ENCODE measurements at regions not wholly inside any gene's neighbourhood (a gene's known extent, or its start where the extent isn't known, plus 50 kb on each side); places are given as distances from the start of the nearest gene placed in this dataset.

DNA sequence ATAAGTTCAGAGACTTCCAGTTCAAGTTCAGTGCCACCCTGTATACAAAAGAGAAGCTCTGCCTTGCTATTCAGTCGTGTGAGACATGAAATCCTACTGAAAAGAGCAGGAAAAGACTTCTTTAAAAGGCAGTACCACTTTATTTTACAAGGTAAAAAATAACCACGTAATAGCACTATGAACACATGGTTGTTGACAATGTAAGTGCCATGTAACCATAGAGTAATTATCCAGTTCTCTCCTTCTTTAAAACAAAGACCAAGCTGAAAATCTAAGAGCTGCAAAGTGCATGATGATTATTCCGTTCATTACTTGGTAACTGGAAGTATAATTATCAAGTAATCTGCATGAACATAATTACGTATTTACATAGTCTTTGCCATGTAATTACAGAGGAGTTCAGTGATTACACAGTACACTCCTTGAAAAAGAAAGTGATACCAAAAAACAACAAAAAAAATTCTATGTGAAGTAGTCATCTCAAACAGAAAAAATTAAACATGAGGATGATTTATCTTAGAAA lies 288.7 kb downstream of the EFNB2 start:
- no peak for DNase-seq
- ChIA-PET POLR2A (no interaction called here), CTCF (no interaction called here)
- no peak overlapping the region for H3K4me3 Mint-ChIP-seq
- no peaks in the 10 kb centered on the region for H3K27me3 Mint-ChIP-seq
- H3K4me1 Mint-ChIP-seq: no peaks in the 10 kb centered on the region
- no peaks in the 10 kb centered on the region for H3K36me3 Mint-ChIP-seq (ENCODE audit: low read depth)
- no peak overlapping the region for H3K27ac Mint-ChIP-seq
- no peaks in the 10 kb centered on the region for H3K9me3 Mint-ChIP-seq

- POLR2A ChIA-PET: no interaction called here
- no peaks in the 10 kb centered on the region for H3K9me3 Mint-ChIP-seq
- CTCF ChIA-PET: no interaction called here
- H3K27ac Mint-ChIP-seq: no peak overlapping the region
- H3K36me3 Mint-ChIP-seq (ENCODE audit: low read depth): no peaks in the 10 kb centered on the region
- no peaks in the 10 kb centered on the region for H3K27me3 Mint-ChIP-seq
- H3K4me1 Mint-ChIP-seq: no peaks in the 10 kb centered on the region
- no peak for DNase-seq
- H3K4me3 Mint-ChIP-seq: no peak overlapping the region
Observed at GRCh38 chr13:106246242-106246641, 289.2 kb downstream of the EFNB2 start.

DNA sequence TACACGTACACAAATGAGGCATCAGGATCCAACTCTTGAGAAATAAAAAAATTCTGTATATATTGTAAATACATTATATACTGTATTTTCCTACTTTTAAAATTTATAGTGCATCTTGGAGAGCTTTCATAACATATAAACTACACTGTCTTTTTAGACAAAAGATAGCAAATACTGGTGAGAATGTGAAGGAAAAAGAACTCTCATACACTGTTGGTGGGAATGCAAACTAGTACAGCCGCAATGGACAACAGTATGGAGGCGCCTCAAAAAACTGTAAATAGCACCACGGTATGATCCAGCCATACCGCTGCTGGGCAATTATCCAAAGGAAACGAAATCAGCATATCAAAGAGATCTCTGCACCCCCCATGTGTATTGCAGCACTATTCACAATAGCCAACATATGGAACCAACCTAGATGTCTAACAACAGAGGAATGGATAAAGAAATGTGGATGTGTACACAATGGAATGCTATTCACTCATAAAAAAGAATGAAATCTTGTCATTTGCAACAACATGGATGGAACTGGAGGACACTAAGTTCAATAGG lies 292.4 kb downstream of the EFNB2 start:
- no peaks in the 10 kb centered on the region for H3K9me3 Mint-ChIP-seq
- H3K36me3 Mint-ChIP-seq (ENCODE audit: low read depth): no peaks in the 10 kb centered on the region
- ChIA-PET CTCF (no interaction called here), POLR2A (no interaction called here)
- no peak overlapping the region for H3K4me3 Mint-ChIP-seq
- H3K27ac Mint-ChIP-seq: no peak overlapping the region
- DNase-seq: no peak
- no peaks in the 10 kb centered on the region for H3K27me3 Mint-ChIP-seq
- no peaks in the 10 kb centered on the region for H3K4me1 Mint-ChIP-seq

GRCh38 chr13:106241974-106242953 lies 293.2 kb downstream of the EFNB2 start:
- H3K4me1 Mint-ChIP-seq: no peaks in the 10 kb centered on the region
- POLR2A ChIA-PET: no interaction called here
- H3K27ac Mint-ChIP-seq: no peak overlapping the region

DNA sequence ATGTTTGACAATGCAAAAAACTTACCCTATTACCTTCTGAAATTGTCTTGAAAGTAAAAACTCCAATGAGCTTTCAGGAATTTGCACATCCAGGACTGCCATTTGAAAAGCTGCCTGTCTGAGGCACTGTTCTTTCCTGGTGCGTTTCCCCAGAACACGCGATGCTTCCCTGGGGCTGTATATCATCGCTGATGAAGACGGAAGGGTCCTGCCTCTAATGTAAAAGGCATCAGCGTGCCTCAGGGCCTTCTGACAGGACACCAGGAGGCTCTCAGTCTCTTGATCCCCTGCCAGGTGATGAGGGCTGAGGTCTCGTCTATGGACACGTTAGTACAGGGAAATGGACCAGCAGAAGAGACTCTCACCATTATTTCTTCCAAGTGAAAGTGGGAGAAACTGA lies 296.8 kb downstream of the EFNB2 start:
- no peaks in the 10 kb centered on the region for H3K27me3 Mint-ChIP-seq
- CTCF ChIA-PET: no interaction called here
- no peak for DNase-seq
- H3K4me1 Mint-ChIP-seq: no peaks in the 10 kb centered on the region
- no peaks in the 10 kb centered on the region for H3K36me3 Mint-ChIP-seq (ENCODE audit: low read depth)
- no peak overlapping the region for H3K27ac Mint-ChIP-seq
- POLR2A ChIA-PET: no interaction called here
- no peaks in the 10 kb centered on the region for H3K9me3 Mint-ChIP-seq
- no peak overlapping the region for H3K4me3 Mint-ChIP-seq

More at GRCh38 chr13:106241974-106242953, 293.2 kb downstream of the EFNB2 start:
- Mint-ChIP-seq H3K36me3 (ENCODE audit: low read depth) (no peaks in the 10 kb centered on the region), H3K9me3 (no peaks in the 10 kb centered on the region), H3K27me3 (no peaks in the 10 kb centered on the region), H3K4me3 (no peak overlapping the region)
- DNase-seq: no peak
- CTCF ChIA-PET: no interaction called here

GRCh38 chr13:106234636-106235035 lies 300.8 kb downstream of the EFNB2 start:
- CTCF ChIA-PET: no interaction called here
- H3K27ac Mint-ChIP-seq: no peak overlapping the region

DNA sequence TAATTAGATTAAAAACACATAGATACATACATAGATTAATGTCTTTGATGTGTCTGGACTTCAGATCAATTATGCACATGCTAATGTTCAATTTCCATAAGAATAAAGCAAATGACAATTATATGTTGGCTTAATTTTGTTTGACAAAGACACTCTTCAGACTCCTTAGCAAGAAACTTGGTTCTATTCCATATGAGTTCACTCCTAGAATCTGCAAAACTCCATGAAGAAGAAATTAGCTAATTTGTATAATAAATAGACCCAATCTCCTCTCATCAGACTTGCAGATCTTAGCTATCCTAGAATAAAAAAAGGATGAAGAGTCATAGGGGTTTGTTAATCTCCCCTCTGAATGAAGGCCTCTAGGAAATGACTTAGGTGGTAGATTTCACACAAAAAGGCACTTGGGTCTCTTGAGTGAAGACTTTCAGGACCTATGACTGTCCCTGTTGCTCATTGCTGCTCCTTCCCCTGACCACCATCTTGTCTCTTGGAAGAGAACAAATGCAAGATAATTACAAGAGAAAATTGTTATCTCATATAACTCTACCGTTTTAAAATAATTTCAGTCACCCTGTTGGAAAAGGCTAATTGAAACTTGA lies 302.2 kb downstream of the EFNB2 start:
- POLR2A ChIA-PET: no interaction called here
- H3K4me3 Mint-ChIP-seq: no peak overlapping the region
- no peaks in the 10 kb centered on the region for H3K36me3 Mint-ChIP-seq (ENCODE audit: low read depth)
- H3K9me3 Mint-ChIP-seq: no peaks in the 10 kb centered on the region
- DNase-seq: no peak
- no peaks in the 10 kb centered on the region for H3K4me1 Mint-ChIP-seq
- H3K27me3 Mint-ChIP-seq: no peaks in the 10 kb centered on the region
- CTCF ChIA-PET: no interaction called here
- no peak overlapping the region for H3K27ac Mint-ChIP-seq

More at GRCh38 chr13:106234636-106235035, 300.8 kb downstream of the EFNB2 start:
- Mint-ChIP-seq H3K36me3 (ENCODE audit: low read depth) (no peaks in the 10 kb centered on the region), H3K27me3 (no peaks in the 10 kb centered on the region), H3K4me3 (no peak overlapping the region), H3K9me3 (no peaks in the 10 kb centered on the region), H3K4me1 (no peaks in the 10 kb centered on the region)
- DNase-seq: no peak
- POLR2A ChIA-PET: no interaction called here

DNA sequence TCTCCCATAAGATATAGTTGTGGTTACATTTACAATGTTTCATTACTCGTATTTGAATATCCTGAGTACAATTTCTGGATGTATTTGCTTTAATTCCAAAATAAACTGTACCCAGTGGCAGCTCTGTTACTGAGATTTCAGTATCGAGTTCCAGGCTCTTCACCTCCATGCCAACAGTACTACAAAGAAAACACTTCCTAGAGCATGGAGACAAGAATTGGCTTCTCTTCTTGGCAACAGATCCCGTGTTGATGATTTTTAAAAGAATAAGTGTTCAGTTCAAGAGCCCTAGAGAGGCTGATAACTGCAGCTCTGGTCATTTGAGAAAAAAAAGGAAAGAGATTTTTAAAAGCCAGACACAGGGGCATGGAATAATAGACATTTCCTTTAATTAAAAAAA lies 302.8 kb downstream of the EFNB2 start:
- CTCF ChIA-PET: no interaction called here
- Mint-ChIP-seq H3K36me3 (ENCODE audit: low read depth) (no peaks in the 10 kb centered on the region), H3K4me3 (no peak overlapping the region), H3K27me3 (no peaks in the 10 kb centered on the region), H3K27ac (no peak overlapping the region), H3K4me1 (no peaks in the 10 kb centered on the region), H3K9me3 (no peaks in the 10 kb centered on the region)
- POLR2A ChIA-PET: no interaction called here
- DNase-seq: no peak

DNA sequence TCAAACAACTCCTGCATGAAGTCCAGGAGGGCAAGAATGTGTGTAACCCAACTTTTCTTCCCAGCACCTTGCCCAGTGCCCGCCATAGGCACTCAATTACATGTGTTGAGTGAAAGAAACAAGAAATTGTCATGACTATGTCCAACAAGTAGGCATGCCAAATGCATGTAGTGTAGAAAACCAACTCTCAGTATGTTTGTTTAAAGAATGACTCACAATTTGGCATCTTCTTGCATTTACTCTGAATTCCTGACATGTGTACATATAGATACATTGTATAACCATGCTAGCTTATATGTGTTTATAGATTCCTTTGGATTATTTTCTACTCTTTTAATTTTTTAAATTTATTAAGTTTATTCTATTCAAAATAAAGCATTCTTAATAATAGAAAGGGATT lies 305.0 kb downstream of the EFNB2 start:
- no peak for DNase-seq
- Mint-ChIP-seq H3K9me3 (no peaks in the 10 kb centered on the region), H3K27ac (no peak overlapping the region), H3K4me1 (no peaks in the 10 kb centered on the region), H3K4me3 (no peak overlapping the region), H3K36me3 (ENCODE audit: low read depth) (no peaks in the 10 kb centered on the region), H3K27me3 (no peaks in the 10 kb centered on the region)
- ChIA-PET POLR2A (no interaction called here), CTCF (no interaction called here)

- Mint-ChIP-seq H3K9me3 (no peaks in the 10 kb centered on the region), H3K27ac (no peak overlapping the region), H3K36me3 (ENCODE audit: low read depth) (no peaks in the 10 kb centered on the region), H3K4me3 (no peak overlapping the region), H3K27me3 (no peaks in the 10 kb centered on the region), H3K4me1 (no peaks in the 10 kb centered on the region)
- no peak for DNase-seq
- CTCF ChIA-PET: no interaction called here
- POLR2A ChIA-PET: no interaction called here
Observed at GRCh38 chr13:106225126-106225525, 310.3 kb downstream of the EFNB2 start.

DNA sequence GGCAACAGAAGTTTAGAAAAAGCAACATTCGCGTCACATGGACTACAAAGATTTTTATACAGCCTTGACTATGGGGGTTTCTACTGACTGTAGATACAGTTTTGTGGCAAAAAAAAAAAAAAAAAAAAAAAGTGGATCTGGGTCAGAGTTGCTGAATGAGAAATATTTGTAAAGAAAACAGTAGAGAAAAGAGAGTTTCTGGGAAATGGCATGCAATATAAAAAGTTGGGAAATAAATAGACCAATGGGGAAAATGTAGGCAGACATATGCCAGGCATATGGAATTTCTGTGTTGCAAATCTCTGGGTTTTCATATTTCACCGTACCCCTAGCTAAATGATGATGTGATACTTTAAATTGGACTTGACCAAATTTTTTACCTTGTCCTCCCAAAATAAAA lies 315.3 kb downstream of the EFNB2 start:
- POLR2A ChIA-PET: no interaction called here
- H3K27me3 Mint-ChIP-seq: no peaks in the 10 kb centered on the region
- CTCF ChIA-PET: no interaction called here

GRCh38 chr13:106213028-106213757 lies 322.3 kb downstream of the EFNB2 start:
- CTCF ChIA-PET: no interaction called here
- POLR2A ChIA-PET: no interaction called here
- no peak overlapping the region for H3K27ac Mint-ChIP-seq

More for the DNA sequence above, 315.3 kb downstream of the EFNB2 start:
- Mint-ChIP-seq H3K27ac (no peak overlapping the region), H3K36me3 (ENCODE audit: low read depth) (no peaks in the 10 kb centered on the region), H3K4me3 (no peak overlapping the region), H3K9me3 (no peaks in the 10 kb centered on the region), H3K4me1 (no peaks in the 10 kb centered on the region)
- no peak for DNase-seq

DNA sequence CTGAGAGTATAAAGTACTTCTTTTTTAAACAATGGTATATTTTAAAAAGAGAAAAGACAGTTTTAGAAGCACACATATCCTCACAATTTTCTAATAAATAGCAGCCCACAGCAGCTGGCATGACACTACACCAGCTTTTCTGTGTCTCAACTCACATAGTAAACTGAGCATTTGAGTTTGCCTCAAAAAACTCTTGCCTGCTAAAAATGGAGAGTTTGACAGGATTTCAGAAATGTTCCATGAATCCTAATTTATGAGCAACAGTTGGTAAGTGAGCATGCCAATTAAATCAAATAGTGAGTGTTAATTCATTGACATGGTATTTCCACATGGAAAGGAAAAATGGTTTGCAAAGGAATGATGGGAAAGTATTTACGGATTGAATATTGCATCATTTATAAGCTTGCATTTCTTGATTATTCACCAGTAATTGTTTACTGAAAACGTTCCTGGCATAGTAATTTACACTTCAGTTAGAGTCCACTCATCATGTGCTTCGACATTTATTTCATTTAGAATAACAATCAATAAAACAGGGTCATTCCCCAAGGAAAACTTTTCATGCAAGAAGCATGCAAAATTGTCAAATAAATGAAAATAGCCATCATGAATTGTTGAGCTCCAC lies 323.0 kb downstream of the EFNB2 start:
- H3K4me3 Mint-ChIP-seq: no peak overlapping the region
- no peaks in the 10 kb centered on the region for H3K4me1 Mint-ChIP-seq
- ChIA-PET CTCF (no interaction called here), POLR2A (no interaction called here)
- no peak overlapping the region for H3K27ac Mint-ChIP-seq
- H3K36me3 Mint-ChIP-seq (ENCODE audit: low read depth): no peaks in the 10 kb centered on the region
- no peaks in the 10 kb centered on the region for H3K27me3 Mint-ChIP-seq
- no peak for DNase-seq
- H3K9me3 Mint-ChIP-seq: no peaks in the 10 kb centered on the region

More at GRCh38 chr13:106213028-106213757, 322.3 kb downstream of the EFNB2 start:
- Mint-ChIP-seq H3K4me1 (no peaks in the 10 kb centered on the region), H3K27me3 (no peaks in the 10 kb centered on the region), H3K4me3 (no peak overlapping the region), H3K9me3 (no peaks in the 10 kb centered on the region), H3K36me3 (ENCODE audit: low read depth) (no peaks in the 10 kb centered on the region)
- DNase-seq: no peak
